WTC11 (cell line): ENCODE measurements at regions not wholly inside any gene's neighbourhood (a gene's known extent, or its start where the extent isn't known, plus 50 kb on each side); places are given as distances from the start of the nearest gene placed in this dataset.

Source experiments
- ATAC-seq: fragments of 200-7000 bp; cut with Tn5 transposase; 2 replicates; pipeline ENCODE4 v1.10.0; 2021; ENCODE audit warnings: mild to moderate bottlenecking, moderate library complexity
- CTCF ChIA-PET: fragments of 300-600 bp; sonication (Branson Sonifier 250); formaldehyde crosslinking; loops from one replicate; lab custom pipeline; 2021; ENCODE audit warnings: antibody characterized with exemption; lab: Charles Lee
- POLR2A ChIA-PET: fragments of 350-600 bp; sonication (Branson Sonifier 250); formaldehyde crosslinking; loops from one replicate; lab custom pipeline; 2021; ENCODE audit warnings: antibody characterized with exemption; lab: Charles Lee
- DNase-seq: peaks from one replicate; pipeline ENCODE4 v3.0.0; 2021; ENCODE audit warnings: low spot score
- H3K27ac Mint-ChIP-seq: 2 replicates; pipeline ENCODE4 v1.8.0; 2021; ENCODE audit warnings: mixed read lengths
- H3K27me3 Mint-ChIP-seq: 2 replicates; pipeline ENCODE4 v1.8.0; 2021; ENCODE audit warnings: low read depth, mild to moderate bottlenecking, moderate library complexity, mixed read lengths
- H3K36me3 Mint-ChIP-seq: 2 replicates; pipeline ENCODE4 v1.8.0; 2021; ENCODE audit warnings: mixed read lengths
- H3K4me1 Mint-ChIP-seq: 2 replicates; pipeline ENCODE4 v1.8.0; 2022; ENCODE audit warnings: mixed read lengths
- H3K4me3 Mint-ChIP-seq: 2 replicates; pipeline ENCODE4 v1.8.0; 2021; ENCODE audit warnings: mild to moderate bottlenecking, moderate library complexity, mixed read lengths
- H3K9me3 Mint-ChIP-seq: 2 replicates; pipeline ENCODE4 v1.8.0; 2021; ENCODE audit warnings: mixed read lengths
- ATF1 ChIP-seq: sonication (generic); formaldehyde crosslinking; IDR thresholded peaks from 2 replicates; pipeline ENCODE4 v1.8.1; 2023; ENCODE audit warnings: mild to moderate bottlenecking, moderate library complexity, missing genetic modification reagents
- ATF6 ChIP-seq: sonication (generic); formaldehyde crosslinking; IDR thresholded peaks from 2 replicates; pipeline ENCODE4 v1.8.1; 2023; ENCODE audit warnings: mild to moderate bottlenecking, missing genetic modification reagents
- CBFB ChIP-seq: sonication (generic); formaldehyde crosslinking; IDR thresholded peaks from 2 replicates; pipeline ENCODE4 v1.8.1; 2022; ENCODE audit warnings: mild to moderate bottlenecking, low read depth, missing genetic modification reagents
- CDX4 ChIP-seq: fragments of 250-450 bp; sonication (Bioruptor Pico); IDR thresholded peaks from 2 replicates; pipeline ENCODE4 v1.9.0; 2021; ENCODE audit warnings: moderate library complexity, mild to moderate bottlenecking, inconsistent platforms, borderline replicate concordance
- CREB1 ChIP-seq: sonication (generic); formaldehyde crosslinking; IDR thresholded peaks from 2 replicates; pipeline ENCODE4 v1.8.0; 2023; ENCODE audit warnings: mild to moderate bottlenecking, missing genetic modification reagents
- ETV6 ChIP-seq: sonication (generic); formaldehyde crosslinking; IDR thresholded peaks from 2 replicates; pipeline ENCODE4 v1.8.1; 2022; ENCODE audit warnings: mild to moderate bottlenecking, missing genetic modification reagents
- JUN ChIP-seq: sonication (generic); formaldehyde crosslinking; IDR thresholded peaks from 2 replicates; pipeline ENCODE4 v1.8.0; 2023; ENCODE audit warnings: mild to moderate bottlenecking, missing genetic modification reagents
- NFYB ChIP-seq: sonication (generic); formaldehyde crosslinking; conservative IDR thresholded peaks from 2 replicates; pipeline ENCODE4 v1.8.0; 2022; ENCODE audit warnings: low read depth, missing genetic modification reagents
- OVOL2 ChIP-seq: fragments of 250-450 bp; sonication (Bioruptor Pico); IDR thresholded peaks from 2 replicates; pipeline ENCODE4 v1.9.0; 2021; ENCODE audit warnings: mild to moderate bottlenecking, borderline replicate concordance
- RELA ChIP-seq: sonication (generic); formaldehyde crosslinking; IDR thresholded peaks from 2 replicates; pipeline ENCODE4 v1.8.1; 2022; ENCODE audit warnings: missing genetic modification reagents, mild to moderate bottlenecking, borderline replicate concordance
- SMAD3 ChIP-seq: sonication (generic); formaldehyde crosslinking; IDR thresholded peaks from 2 replicates; pipeline ENCODE4 v1.8.0; 2022; ENCODE audit warnings: missing genetic modification reagents, mild to moderate bottlenecking, borderline replicate concordance
- ZBTB21 ChIP-seq: sonication (generic); formaldehyde crosslinking; IDR thresholded peaks from 2 replicates; pipeline ENCODE4 v1.8.1; 2023; ENCODE audit warnings: mild to moderate bottlenecking, missing genetic modification reagents, borderline replicate concordance
- ZNF219 ChIP-seq: sonication (generic); formaldehyde crosslinking; IDR thresholded peaks from 2 replicates; pipeline ENCODE4 v1.8.0; 2023; ENCODE audit warnings: missing genetic modification reagents, mild to moderate bottlenecking, borderline replicate concordance
- ZNF396 ChIP-seq: fragments of 250-450 bp; sonication (Bioruptor Pico); IDR thresholded peaks from 2 replicates; pipeline ENCODE4 v1.8.0; 2021; ENCODE audit warnings: mild to moderate bottlenecking, moderate library complexity, borderline replicate concordance
- ZNF425 ChIP-seq: fragments of 250-450 bp; sonication (Bioruptor Pico); conservative IDR thresholded peaks from 2 replicates; pipeline ENCODE4 v1.9.0; 2021; ENCODE audit warnings: mild to moderate bottlenecking
- ZNF512 ChIP-seq: sonication (generic); formaldehyde crosslinking; IDR thresholded peaks from 2 replicates; pipeline ENCODE4 v1.8.1; 2022; ENCODE audit warnings: missing genetic modification reagents, borderline replicate concordance
- TF ChIP-seq, protein P1 (sequence below): sonication (generic); formaldehyde crosslinking; IDR thresholded peaks from 2 replicates; pipeline ENCODE4 v1.8.1; 2022; ENCODE audit warnings: mild to moderate bottlenecking, missing genetic modification reagents, moderate library complexity, borderline replicate concordance
- TF ChIP-seq, protein P2 (sequence below): fragments of 250-450 bp; sonication (Bioruptor Pico); IDR thresholded peaks from 2 replicates; pipeline ENCODE4 v1.8.0; 2021; ENCODE audit warnings: mild to moderate bottlenecking
- TF ChIP-seq, protein P3 (sequence below): sonication (generic); formaldehyde crosslinking; IDR thresholded peaks from 2 replicates; pipeline ENCODE4 v1.8.0; 2022; ENCODE audit warnings: missing genetic modification reagents

- CTCF ChIA-PET, result interaction anchor here (1.2 to 2.0 kb wide), 2 partner anchors 11 to 60 kb away, joined by 4 to 7 read pairs; no protein-coding TSS in a partner anchor
- ATAC-seq, result no peak
- no peaks in the 10 kb centered on the region for H3K27me3 Mint-ChIP-seq
- TF ChIP-seq ZNF396 (CRISPR knock-in tag) (no peak), NFYB (CRISPR knock-in tag) (no peak), ATF6 (CRISPR knock-in tag) (no peak), ETV6 (CRISPR knock-in tag) (no peak), ZBTB21 (CRISPR knock-in tag) (no peak), CBFB (CRISPR knock-in tag) (no peak), CREB1 (CRISPR knock-in tag) (no peak), OVOL2 (CRISPR knock-in tag) (no peak)
- POLR2A ChIA-PET, result no interaction called here
- DNase-seq, result no peak
- H3K27ac Mint-ChIP-seq, result no peak overlapping the region
- no peaks in the 10 kb centered on the region for H3K36me3 Mint-ChIP-seq
- H3K4me3 Mint-ChIP-seq, result no peak overlapping the region
- no peaks in the 10 kb centered on the region; the same call in 1 of the 2 replicates for H3K4me1 Mint-ChIP-seq
- H3K9me3 Mint-ChIP-seq, result no peaks in the 10 kb centered on the region
Observed at GRCh38 chr5:61828856-61829255, 477.1 kb upstream of the KIF2A start.

- H3K36me3 Mint-ChIP-seq, result no peaks in the 10 kb centered on the region
- CTCF ChIA-PET, result no interaction called here
- no peaks in the 10 kb centered on the region for H3K4me1 Mint-ChIP-seq
- ATAC-seq (no peak), DNase-seq (no peak)
- POLR2A ChIA-PET, result no interaction called here
- no peak overlapping the region for H3K27ac Mint-ChIP-seq
- H3K4me3 Mint-ChIP-seq, result no peak overlapping the region
- H3K9me3 Mint-ChIP-seq, result no peaks in the 10 kb centered on the region
- H3K27me3 Mint-ChIP-seq, result no peaks in the 10 kb centered on the region; the same call in 1 of the 2 replicates
- TF ChIP-seq ZNF396 (CRISPR knock-in tag) (no peak), ZNF425 (CRISPR knock-in tag) (no peak), SMAD3 (CRISPR knock-in tag) (no peak), ZNF512 (CRISPR knock-in tag) (no peak), CDX4 (no peak), ATF1 (CRISPR knock-in tag) (no peak), OVOL2 (CRISPR knock-in tag) (no peak), ZNF219 (no peak), RELA (no peak), JUN (no peak), CBFB (CRISPR knock-in tag) (no peak)
- TF ChIP-seq, protein P1, sequence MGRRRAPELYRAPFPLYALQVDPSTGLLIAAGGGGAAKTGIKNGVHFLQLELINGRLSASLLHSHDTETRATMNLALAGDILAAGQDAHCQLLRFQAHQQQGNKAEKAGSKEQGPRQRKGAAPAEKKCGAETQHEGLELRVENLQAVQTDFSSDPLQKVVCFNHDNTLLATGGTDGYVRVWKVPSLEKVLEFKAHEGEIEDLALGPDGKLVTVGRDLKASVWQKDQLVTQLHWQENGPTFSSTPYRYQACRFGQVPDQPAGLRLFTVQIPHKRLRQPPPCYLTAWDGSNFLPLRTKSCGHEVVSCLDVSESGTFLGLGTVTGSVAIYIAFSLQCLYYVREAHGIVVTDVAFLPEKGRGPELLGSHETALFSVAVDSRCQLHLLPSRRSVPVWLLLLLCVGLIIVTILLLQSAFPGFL, result no peak
- TF ChIP-seq, protein P2, sequence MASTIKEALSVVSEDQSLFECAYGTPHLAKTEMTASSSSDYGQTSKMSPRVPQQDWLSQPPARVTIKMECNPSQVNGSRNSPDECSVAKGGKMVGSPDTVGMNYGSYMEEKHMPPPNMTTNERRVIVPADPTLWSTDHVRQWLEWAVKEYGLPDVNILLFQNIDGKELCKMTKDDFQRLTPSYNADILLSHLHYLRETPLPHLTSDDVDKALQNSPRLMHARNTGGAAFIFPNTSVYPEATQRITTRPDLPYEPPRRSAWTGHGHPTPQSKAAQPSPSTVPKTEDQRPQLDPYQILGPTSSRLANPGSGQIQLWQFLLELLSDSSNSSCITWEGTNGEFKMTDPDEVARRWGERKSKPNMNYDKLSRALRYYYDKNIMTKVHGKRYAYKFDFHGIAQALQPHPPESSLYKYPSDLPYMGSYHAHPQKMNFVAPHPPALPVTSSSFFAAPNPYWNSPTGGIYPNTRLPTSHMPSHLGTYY (CRISPR knock-in tag), result no peak
- TF ChIP-seq, protein P3, sequence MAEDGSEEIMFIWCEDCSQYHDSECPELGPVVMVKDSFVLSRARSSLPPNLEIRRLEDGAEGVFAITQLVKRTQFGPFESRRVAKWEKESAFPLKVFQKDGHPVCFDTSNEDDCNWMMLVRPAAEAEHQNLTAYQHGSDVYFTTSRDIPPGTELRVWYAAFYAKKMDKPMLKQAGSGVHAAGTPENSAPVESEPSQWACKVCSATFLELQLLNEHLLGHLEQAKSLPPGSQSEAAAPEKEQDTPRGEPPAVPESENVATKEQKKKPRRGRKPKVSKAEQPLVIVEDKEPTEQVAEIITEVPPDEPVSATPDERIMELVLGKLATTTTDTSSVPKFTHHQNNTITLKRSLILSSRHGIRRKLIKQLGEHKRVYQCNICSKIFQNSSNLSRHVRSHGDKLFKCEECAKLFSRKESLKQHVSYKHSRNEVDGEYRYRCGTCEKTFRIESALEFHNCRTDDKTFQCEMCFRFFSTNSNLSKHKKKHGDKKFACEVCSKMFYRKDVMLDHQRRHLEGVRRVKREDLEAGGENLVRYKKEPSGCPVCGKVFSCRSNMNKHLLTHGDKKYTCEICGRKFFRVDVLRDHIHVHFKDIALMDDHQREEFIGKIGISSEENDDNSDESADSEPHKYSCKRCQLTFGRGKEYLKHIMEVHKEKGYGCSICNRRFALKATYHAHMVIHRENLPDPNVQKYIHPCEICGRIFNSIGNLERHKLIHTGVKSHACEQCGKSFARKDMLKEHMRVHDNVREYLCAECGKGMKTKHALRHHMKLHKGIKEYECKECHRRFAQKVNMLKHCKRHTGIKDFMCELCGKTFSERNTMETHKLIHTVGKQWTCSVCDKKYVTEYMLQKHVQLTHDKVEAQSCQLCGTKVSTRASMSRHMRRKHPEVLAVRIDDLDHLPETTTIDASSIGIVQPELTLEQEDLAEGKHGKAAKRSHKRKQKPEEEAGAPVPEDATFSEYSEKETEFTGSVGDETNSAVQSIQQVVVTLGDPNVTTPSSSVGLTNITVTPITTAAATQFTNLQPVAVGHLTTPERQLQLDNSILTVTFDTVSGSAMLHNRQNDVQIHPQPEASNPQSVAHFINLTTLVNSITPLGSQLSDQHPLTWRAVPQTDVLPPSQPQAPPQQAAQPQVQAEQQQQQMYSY, result no peak
Observed at GRCh38 chr5:61831736-61832135, 474.3 kb upstream of the KIF2A start.
